Chondrocyte (in vitro differentiated cells): ENCODE measurements at regions not wholly inside any gene's neighbourhood (a gene's known extent, or its start where the extent isn't known, plus 50 kb on each side); places are given as distances from the start of the nearest gene placed in this dataset.
"Not testable (repeated sequence)": the region's sequence is repeated elsewhere in the genome, so short reads cannot be mapped to it uniquely, and the experiment has no call there.

Experiments used
- DNase-seq: peaks from one replicate; pipeline ENCODE4 v3.0.0; 2021; ENCODE audit warnings: mixed read lengths, low spot score
- H3K27ac Mint-ChIP-seq: one replicate; pipeline ENCODE4 v1.8.0; 2021; ENCODE audit warnings: mild to moderate bottlenecking, moderate library complexity, mixed read lengths; ENCODE audit not compliant: unreplicated experiment
- H3K27me3 Mint-ChIP-seq: 2 replicates; pipeline ENCODE4 v1.8.0; 2021; ENCODE audit warnings: low read depth, mixed read lengths
- H3K36me3 Mint-ChIP-seq: 2 replicates; pipeline ENCODE4 v1.8.0; 2021; ENCODE audit warnings: low read depth, mixed read lengths
- H3K4me1 Mint-ChIP-seq: 2 replicates; pipeline ENCODE4 v1.8.0; 2021; ENCODE audit warnings: low read depth, mild to moderate bottlenecking, mixed read lengths
- H3K4me3 Mint-ChIP-seq: one replicate; pipeline ENCODE4 v1.8.0; 2021; ENCODE audit warnings: mild to moderate bottlenecking, moderate library complexity, mixed read lengths; ENCODE audit not compliant: unreplicated experiment
- H3K9me3 Mint-ChIP-seq: 2 replicates; pipeline ENCODE4 v1.8.0; 2021; ENCODE audit warnings: low read depth, mixed read lengths
- CTCF ChIP-seq: fragments of 200-600 bp; sonication (generic); IDR thresholded peaks from 2 replicates; pipeline ENCODE4 v1.5.0; 2021; ENCODE audit warnings: antibody characterized with exemption, mild to moderate bottlenecking, moderate library complexity

- H3K36me3 Mint-ChIP-seq = no peaks in the 10 kb centered on the region
- no peak overlapping the region for H3K4me3 Mint-ChIP-seq
- DNase-seq = no peak
- TF ChIP-seq CTCF = no peak
- no peaks in the 10 kb centered on the region for H3K27me3 Mint-ChIP-seq
- peaks cover 15% of the 10 kb centered on the region for H3K4me1 Mint-ChIP-seq
- H3K27ac Mint-ChIP-seq = no peak overlapping the region
- H3K9me3 Mint-ChIP-seq = no peaks in the 10 kb centered on the region
Observed at GRCh38 chr10:5288359-5288758, 76.4 kb upstream of the UCN3 start.

- H3K27ac Mint-ChIP-seq, H3K36me3 Mint-ChIP-seq, H3K27me3 Mint-ChIP-seq, H3K9me3 Mint-ChIP-seq, H3K4me3 Mint-ChIP-seq, DNase-seq: not testable (repeated sequence)
- H3K4me1 Mint-ChIP-seq = peaks cover 13% of the 10 kb centered on the region
Observed at GRCh38 chr10:5289228-5289627, 75.5 kb upstream of the UCN3 start.

- TF ChIP-seq CTCF = no peak
- Mint-ChIP-seq H3K27ac (no peak overlapping the region), H3K4me3 (no peak overlapping the region), H3K4me1 (peaks cover 9% of the 10 kb centered on the region), H3K9me3 (no peaks in the 10 kb centered on the region), H3K36me3 (no peaks in the 10 kb centered on the region), H3K27me3 (no peaks in the 10 kb centered on the region)
- DNase-seq = no peak
Observed at GRCh38 chr10:5291501-5292195, 73.1 kb upstream of the UCN3 start.

- H3K4me3 Mint-ChIP-seq = no peak overlapping the region
- H3K27me3 Mint-ChIP-seq = no peaks in the 10 kb centered on the region
- peaks cover 9% of the 10 kb centered on the region for H3K4me1 Mint-ChIP-seq
- no peak for TF ChIP-seq CTCF
- no peak overlapping the region for H3K27ac Mint-ChIP-seq
- no peaks in the 10 kb centered on the region for H3K9me3 Mint-ChIP-seq
- no peak for DNase-seq
- no peaks in the 10 kb centered on the region for H3K36me3 Mint-ChIP-seq
Observed at GRCh38 chr10:5292196-5292735, 72.5 kb upstream of the UCN3 start.

- not testable (repeated sequence) for H3K4me3 Mint-ChIP-seq, H3K27me3 Mint-ChIP-seq, DNase-seq, H3K36me3 Mint-ChIP-seq, H3K4me1 Mint-ChIP-seq, H3K27ac Mint-ChIP-seq, H3K9me3 Mint-ChIP-seq
Observed at GRCh38 chr10:5292970-5293369, 71.8 kb upstream of the UCN3 start.

- Mint-ChIP-seq H3K27ac (no peak overlapping the region), H3K27me3 (no peaks in the 10 kb centered on the region), H3K4me1 (peaks cover 9% of the 10 kb centered on the region), H3K9me3 (no peaks in the 10 kb centered on the region), H3K36me3 (no peaks in the 10 kb centered on the region), H3K4me3 (no peak overlapping the region)
- no peak for DNase-seq
- peak; percentile 62 for TF ChIP-seq CTCF
Observed at GRCh38 chr10:5293691-5294550, 70.8 kb upstream of the UCN3 start.
